Tibial nerve (tissue), 4 donors: ENCODE measurements at regions not wholly inside any gene's neighbourhood (a gene's known extent, or its start where the extent isn't known, plus 50 kb on each side); places are given as distances from the start of the nearest gene placed in this dataset.

Experiments used
- CTCF ChIP-seq, 5 experiments: fragments of 200-600 bp in 3 of 5; fragments of 450-650 bp in 2 of 5; sonication (generic) in 3 of 5; IDR thresholded peaks; one replicate each; pipeline ENCODE4 v1.5.1; 2016 to 2019; ENCODE audit warnings: antibody characterized with exemption in 5 of 5, mild to moderate bottlenecking in 3 of 5, moderate library complexity in 2 of 5
- EP300 ChIP-seq, 2 donors: sonication (generic); formaldehyde crosslinking; IDR thresholded peaks; one replicate each; pipeline ENCODE4 v1.6.1; 2017; ENCODE audit warnings: antibody characterized with exemption in 2 of 2, mild to moderate bottlenecking in 1 of 2
- POLR2A ChIP-seq, 2 donors: fragments of 450-650 bp; IDR thresholded peaks; one replicate each; pipeline ENCODE4 v1.6.1; 2017; ENCODE audit warnings: antibody characterized with exemption in 2 of 2, mild to moderate bottlenecking in 2 of 2, moderate library complexity in 2 of 2

- no peak for TF ChIP-seq CTCF (IDR thresholded peaks at IDR 0.05)
- no peak for TF ChIP-seq POLR2A (IDR thresholded peaks at IDR 0.05)
- TF ChIP-seq EP300 (IDR thresholded peaks at IDR 0.05), result no peak
Measured at GRCh38 chr12:41966916-41967315, 177.8 kb downstream of the GXYLT1 start.
